SK-N-DZ (cell line): ENCODE measurements at regions not wholly inside any gene's neighbourhood (a gene's known extent, or its start where the extent isn't known, plus 50 kb on each side); places are given as distances from the start of the nearest gene placed in this dataset.

Experiments
- DNase-seq: peaks from one replicate; pipeline ENCODE4 v3.0.0-alpha.2; 2015; ENCODE audit warnings: low spot score

DNA sequence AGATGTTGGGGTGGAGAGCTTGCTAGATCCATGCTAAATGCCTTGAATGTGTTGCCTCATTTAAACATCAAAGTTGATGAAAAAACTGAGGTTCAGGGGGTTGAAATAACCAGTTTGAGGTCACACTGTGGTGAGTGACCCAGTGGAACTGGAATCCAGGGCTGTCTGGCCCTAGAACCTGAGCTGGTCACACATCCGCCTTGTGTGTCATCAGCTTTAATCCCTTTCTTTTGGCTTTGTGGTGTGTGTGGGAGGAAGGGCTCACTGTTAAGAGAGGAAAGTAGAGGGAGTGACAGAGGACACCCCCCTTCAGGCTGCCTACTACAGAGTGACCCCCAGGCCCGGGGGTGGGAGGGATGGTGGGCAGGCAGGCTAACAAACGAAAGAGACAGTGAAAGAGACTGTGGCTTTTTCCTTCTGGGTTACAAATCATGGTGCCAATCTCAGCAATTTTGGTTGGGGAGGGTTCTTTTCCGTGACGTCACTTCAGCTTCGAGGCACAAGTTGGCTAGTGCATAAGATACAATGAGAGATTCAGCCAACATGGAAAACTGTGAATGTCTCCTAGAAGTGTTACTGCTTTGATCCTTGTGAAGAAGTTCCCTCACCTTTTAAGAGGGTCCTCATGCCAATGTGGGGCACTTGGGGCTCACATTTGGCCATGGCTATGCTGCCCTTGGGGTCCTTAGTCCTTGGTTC is 164.9 kb downstream of the DLEU7 start:
- DNase-seq, result no peak

DNA sequence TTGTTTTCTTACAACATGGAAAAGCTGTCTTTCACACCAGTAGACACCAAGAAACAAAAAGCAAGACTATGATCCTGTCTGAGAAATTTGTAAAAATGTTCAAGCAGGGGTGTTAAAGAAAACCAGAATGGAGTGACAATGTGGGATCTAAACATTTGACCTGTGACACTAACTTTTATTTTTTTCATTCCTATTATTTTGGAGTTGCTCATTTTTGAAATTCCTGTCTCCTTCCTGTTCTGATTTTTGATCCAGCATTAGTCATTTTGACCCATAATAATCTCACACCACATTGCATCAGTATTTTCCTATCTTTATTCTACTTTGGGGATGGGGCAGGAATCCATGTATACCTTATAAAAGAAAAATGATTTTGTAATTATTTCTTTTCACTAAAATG is 164.2 kb downstream of the DLEU7 start:
- DNase-seq, result no peak

DNA sequence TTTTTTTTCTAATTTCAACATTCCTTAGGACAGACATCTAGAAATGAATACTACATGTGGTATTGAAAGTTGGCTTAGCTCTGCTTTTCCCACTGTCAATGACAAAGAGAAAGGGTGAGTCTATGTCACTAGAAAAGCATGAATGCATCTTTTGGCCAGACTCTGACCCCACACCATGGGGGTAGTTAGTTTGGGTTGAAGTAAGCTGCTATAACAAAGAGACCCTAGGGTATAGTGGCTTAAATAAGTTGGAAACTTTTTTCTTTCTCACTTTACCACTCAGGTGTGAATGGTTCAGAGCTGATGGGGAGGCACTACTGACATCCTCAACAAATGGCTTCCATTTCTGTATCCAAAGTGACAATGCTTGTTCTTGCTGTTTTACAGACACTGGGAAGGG is 161.5 kb downstream of the DLEU7 start:
- DNase-seq, result no peak

DNA sequence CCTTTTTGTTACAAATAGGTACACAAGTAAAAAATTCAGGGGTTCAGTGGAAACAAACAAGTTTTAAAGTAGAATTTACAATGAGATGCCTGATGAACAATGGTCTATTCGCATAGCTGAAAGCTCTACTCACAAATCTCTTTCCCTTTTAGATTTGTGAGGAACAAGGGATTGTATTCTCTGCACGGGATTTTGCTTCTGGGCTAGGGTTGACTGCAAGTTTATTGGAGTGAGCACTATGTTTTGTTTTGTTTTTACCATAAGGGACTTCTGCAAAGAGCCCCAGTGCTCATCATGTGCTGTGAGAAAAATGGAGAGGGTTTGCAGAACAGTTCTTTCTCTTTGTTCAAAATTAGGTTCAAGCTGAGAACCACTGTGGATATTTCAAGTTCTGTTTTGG is 160.5 kb downstream of the DLEU7 start:
- no peak for DNase-seq

DNA sequence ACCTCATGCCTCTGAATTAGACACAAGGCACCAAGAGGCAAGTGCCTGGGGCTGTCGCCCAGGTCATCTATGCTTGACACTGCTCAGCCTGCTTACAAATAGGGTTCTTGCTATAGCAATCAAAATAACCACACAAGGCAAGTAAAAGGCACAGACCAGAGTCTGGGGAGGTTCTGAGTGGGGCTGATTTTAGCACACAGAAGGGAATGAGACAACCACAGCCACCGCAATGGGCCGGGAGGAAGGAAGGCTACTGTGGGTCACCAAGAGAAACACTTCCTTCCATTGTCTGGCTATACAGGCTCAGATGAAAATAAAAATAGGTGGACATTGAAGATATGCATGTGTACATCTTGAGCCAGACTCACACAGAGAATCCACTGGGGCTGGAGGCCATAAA is 159.1 kb downstream of the DLEU7 start:
- DNase-seq, result no peak

DNA sequence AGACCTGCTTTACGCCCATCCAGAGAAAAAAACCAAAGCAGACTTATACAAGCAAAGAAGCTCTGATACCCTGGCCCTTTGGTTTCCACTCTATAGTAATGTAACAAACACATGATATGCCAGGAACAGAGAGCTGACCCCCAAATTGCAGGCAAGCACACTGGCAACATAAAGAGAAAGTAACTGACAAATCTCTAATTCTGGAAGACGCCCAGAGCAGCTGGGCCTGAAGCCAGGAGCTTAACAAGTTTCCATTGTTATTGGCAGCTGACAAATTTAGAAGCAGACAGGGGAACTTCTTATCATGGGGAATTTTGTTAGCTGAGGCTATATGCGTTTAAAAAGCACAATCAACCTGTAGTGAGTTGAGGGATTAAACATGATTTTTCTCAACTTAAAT is 158.0 kb downstream of the DLEU7 start:
- no peak for DNase-seq

DNA sequence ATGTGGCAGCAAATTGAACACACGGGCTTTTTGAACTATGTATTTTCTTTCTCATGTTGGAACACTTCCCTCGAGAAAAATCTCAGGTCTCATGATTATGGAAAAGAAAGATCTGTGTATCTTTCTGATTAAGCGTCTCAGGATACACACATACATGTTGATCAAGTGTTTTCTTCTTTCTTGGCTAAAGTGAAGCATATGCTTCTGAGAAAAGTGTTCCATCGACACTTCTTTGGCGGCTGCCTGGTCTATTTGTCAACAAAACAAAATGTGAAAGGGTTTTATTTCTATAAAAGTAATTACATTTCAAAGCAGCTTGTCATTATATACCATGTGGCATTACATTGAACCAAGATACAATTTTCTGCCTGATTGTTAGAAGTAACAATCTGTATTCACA is 157.5 kb downstream of the DLEU7 start:
- DNase-seq, result no peak

DNA sequence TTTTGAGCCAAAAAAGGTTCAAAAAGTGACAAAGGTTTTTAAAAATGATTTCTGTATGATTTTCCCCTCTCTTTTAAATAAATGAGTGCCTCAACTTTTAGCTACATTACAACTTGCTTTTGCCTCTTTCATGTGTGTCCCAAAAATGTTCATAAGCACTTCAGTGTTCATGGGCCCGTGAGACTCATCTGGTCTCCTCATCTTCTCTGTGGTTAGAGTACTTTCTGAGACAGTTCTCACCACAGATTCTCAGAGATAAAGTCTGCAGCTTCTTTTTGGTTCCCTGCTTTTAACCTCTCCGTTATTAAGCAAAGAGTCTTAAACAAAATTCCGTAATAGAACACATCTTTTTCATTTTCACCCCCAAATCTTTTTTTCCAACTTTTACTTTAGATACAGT is 156.9 kb downstream of the DLEU7 start:
- DNase-seq, result no peak

DNA sequence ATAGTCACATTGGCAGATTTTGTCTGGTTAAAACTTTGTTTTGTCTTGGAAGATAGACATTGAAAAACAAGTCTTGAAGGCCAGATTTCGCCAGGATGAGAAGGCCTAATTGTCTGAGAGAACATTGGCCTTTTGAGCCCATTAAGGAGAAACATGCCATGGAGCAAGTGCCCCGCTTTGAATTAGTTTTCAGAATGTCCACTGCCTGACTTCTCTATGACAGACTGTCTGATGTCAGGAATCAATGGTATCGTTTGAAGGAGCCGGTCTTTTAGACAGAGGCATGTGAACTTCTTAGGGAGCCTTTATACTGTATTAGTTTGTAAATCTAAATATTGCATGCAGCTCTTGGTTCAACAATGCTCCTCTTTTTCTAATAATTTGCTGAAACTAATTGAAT is 155.9 kb downstream of the DLEU7 start:
- no peak for DNase-seq

DNA sequence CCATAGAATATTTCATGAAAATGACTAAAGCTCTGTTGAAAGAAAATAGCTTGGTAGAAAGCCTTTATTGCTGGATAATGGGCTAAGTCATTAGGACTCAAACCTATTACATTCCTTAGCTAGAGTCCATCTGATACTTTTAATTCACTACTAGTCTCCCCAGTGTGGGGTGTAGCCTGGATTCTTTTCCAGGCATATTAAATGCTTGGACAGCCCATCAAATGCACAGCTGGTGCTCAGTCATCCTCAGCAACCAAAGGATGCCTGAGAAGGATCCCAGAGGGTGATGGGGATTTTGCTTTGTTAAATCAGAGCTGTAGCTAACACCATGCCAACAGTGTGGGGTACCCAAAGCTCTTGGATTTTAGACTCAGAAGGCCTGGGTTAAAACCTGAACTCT is 153.5 kb downstream of the DLEU7 start:
- DNase-seq, result no peak

DNA sequence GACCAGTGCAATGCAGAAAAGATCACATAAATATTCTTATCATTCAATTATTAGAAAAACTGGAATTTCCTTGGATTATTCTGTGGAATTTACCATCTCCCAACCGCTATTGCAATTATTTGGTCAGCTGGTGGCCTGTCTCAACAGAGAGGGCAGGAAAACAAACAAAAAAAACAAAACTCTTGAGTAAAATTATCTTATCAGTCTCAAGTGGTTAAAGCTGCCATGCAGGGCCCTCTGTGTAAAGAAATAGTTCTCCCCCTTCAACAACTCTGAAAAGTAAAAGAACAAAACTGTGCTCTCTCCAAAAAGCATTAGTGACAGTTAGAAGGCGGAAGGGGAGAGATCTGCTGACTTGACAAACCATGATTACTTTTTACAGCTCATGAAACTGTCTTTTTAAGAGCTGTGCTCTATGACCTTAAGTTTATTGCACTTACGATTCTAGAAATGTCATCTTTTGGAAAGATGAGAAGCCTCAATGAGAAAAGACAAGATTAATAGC is 152.3 kb downstream of the DLEU7 start:
- DNase-seq, result no peak

DNA sequence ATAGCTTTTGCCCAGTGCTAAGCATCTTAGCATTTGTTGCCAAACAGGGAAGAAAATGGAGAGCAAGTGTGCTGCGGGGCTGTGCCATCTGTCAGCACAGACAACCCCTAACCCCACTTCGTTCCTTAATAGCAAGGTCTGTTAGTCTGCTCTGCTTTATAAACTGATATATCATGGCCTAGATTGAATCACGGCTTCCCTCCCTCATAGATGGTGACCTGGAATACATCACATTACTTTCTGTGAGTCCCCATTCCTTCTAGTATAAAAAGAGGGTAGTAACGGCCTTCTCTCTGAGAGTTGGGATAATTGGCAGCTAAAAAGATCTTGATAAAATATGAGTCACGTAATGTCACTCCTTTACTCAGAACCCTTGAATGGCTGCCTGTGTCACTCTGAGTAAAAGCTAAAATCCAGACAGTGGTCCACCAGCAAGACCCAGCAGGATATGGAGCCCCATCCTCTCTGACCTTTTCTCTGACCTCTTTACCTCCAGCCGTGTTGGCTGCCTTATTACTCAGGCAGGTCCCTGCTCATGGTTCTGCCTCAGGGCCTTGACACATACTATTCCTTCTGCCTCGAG is 151.7 kb downstream of the DLEU7 start:
- peak; percentile 99 for DNase-seq

DNA sequence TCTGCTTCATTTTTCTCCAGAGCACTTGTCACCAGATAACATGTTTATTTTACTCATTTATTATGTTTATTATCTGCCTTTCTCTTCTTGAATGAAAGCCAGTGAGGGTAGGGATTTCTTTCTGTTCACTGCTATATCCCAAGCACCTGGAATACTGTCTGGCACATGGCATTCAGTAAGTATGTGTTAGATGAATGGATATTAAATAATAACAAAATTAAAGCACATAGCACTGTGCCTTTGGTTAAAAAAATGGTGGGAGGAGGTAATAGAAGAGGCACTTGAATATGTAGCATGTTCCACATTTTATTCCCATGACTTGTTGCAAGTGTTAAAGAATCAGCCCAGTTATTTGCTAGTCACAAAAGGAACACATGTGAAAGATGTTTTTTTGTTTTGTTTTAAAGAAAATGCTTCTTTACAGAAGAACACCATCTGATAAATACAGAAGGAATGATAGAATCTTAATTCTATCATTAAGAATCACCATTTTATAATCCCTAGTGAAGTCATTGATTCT is 151.0 kb downstream of the DLEU7 start:
- no peak for DNase-seq

DNA sequence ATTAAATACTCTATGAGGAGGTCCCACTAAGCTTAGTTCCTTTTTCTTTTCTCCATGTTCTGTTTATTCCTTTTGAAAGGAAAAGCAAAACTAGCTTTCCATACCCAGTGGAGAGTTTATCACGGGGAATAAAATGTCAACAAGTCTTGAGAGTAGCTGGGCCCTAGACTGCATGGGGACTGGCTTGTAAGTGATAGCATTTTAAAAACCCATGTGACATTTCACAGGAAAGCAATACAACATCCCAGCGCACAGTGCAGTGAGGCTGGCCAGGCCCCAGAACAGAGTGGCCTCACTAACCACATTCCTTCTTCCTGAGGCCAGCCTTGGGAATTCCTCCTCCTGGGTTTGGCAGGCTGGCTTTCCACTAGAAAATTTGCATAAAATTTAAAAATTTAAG is 149.8 kb downstream of the DLEU7 start:
- peak; percentile 62 for DNase-seq

DNA sequence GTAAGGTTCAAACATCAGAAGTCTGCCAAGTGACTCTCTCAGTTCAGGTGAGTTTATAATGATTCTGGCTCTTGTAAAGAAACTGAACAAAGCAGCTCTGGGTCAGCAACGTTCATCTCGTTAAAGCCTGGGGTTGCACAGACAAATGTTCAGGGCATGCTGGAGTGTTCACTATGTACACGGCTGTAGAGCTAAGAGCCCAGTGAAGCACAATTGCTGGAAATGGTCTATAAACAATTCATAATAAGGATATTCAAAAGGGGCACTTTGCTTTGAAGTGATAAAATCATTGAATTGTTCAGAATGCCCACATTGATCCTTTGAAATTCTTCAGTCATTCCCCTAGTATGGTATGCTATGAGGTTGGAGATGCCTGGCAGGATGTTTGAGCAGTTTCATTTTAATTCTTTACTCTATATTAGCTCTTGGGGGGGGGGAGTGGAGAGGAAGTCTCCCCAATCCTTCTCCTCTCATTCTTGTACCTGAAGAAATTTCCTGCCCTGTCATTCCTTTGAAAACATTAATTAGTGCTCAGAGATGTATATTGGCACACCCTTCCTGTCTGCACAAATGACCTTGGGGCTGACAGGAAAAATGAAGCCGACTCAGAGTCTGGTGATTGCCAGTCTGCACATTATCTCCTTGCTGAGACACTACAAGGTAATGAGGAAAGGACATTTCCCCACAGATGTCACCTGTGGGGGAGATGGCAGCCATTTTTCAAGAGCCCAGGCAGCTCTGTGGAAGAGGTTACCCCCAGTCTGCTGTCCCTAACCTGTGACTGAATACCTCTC is 145.5 kb downstream of the DLEU7 start:
- DNase-seq, result no peak

DNA sequence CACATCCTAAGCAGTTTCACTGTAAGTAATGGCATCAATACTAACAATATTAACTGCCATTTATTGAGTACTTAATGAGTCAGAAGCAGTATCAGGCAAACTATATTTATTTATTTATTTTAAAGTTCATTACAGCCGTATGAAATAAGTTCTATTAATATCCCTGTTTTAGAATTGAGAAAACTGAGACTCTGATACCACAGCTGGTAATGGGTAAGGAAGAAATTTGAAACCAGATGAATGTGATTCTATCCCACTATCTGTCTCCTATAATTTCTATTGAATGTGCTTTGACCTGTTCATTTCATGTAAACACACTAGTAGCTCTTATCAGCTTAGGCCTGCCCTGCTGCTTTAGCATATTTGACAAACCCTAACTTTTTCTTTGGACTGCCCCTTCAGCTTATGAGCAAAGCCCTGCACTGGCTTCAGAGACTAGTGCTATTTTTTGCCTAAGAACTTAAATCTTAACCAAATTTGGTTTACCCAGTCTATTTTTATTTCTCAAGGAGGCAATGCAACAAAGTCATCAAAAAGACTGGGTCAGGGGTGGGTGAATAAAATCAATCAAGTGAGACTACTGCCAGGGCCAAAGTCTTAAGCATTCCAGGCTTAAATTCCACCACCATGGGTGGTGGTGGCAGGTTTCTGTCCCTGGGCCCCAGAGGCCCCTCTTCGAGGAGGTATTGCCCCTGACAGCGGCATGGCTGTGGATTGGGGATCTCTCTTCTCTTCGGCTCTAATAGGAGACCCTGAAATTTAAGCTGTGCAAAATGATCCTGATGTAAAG is 143.4 kb downstream of the DLEU7 start:
- no peak for DNase-seq

DNA sequence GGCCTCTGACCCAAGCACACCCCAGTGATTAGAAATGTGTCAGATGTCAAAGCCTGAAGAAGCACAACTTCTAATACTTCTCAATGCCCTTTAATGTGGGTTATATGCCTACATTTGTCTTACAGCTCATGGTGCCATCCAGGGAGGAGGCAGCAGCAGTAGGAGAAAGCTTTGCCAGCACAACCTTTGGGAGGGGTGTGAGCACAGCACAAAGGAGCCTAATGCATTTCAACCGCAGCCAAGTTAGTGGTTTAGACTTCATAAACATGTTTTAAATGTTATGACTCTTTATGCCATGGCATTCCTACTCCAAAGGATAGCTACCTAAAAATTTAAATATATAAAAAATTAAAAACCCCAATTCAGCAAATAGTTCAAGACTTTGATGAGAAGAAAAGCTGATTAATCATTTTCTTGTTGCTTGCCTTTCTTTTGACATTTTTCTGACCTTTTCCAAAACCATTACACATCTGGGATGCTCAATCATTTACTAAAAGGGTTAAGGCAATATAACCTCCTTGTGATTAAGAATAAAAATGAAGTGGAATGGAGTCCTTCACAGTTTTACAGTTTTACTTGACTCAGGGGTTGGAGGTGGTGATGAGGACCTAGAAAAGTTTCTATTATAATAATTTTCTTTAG is 142.7 kb downstream of the DLEU7 start:
- no peak for DNase-seq

DNA sequence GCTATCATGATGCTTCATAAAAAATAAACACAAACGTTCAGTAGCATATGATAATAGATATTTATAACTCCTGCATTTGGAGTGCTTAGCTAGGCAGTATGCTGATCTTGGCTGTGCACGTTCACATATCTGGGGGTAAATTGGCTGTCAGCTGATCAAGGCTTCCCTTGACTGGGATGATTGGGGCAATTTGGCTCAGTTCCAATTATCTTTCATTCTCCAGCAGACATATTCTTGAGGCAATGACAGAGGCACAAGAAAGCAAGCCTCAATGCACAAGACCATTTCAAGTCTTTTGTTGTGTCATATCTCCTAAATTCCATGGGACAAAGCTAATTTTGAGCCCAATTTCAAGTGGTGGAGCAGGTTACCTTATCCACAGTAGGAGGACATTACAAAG is 142.0 kb downstream of the DLEU7 start:
- DNase-seq, result peak; percentile 40

DNA sequence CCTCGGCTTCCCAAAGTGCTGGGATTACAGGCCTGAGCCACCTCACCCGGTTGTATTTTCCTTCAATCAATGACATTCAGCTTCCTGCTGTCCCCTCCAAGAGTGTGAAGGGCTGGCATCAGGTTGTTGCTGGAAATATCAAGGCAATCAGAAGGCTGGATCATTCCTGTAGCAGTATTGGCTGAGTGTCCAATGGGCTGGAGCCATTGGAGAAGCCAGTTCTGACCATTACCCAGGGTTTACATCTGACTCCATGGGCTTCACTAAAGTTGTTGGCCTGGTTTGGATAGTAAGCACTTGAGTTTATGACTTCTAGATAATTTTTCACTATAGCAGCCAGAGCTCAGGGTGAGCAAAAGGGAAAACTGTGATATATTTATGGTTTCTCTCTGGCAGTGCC is 137.0 kb downstream of the DLEU7 start:
- DNase-seq, result no peak

DNA sequence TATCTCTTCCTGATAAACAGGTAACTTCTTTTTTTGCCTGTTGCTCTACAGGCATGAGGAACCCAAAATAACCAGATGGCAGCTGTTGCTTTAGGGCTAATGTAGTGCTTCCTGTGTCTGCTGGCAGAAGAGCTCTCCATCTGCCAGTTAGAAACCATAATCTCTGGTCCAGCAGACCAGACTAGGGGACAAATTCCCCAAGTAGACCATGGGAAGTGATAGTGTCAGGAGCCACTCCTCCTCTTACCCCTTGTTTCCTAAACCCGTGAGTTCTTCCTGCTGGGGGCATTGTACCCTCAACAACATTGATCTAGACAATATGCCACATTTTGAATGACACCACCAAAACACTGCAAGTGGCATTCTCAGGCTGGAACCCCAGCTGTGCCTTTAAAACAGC is 135.9 kb downstream of the DLEU7 start:
- no peak for DNase-seq

DNA sequence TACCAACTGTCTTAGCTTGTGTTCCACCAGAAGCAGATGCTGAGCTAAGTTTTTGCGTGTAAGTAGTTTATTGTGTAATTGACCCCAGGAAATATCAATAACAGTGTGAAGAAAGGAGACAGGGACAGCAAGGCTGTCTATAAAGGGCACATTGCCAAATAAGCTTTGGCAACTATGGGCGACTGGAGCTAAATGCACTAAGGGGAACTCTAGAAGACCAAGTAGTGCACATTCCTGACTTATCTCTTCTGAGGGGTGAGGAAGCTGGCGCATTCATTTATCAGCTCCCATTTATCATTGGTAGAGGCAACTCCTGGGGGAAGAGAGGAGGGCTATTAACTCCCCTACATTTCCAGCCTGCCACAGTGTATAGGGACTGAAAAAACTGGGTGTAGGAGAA is 135.0 kb downstream of the DLEU7 start:
- no peak for DNase-seq
